ENCODE measurements at regions not wholly inside any gene's neighbourhood (a gene's known extent, or its start where the extent isn't known, plus 50 kb on each side); places are given as distances from the start of the nearest gene placed in this dataset.

- Histone ChIP-seq H3K9me3 (ENCODE audit: low read length) (no peaks in the 10 kb centered on the region), H3K27ac (ENCODE audit: extremely low read length, insufficient read depth, low read length) (no peak overlapping the region), H3K4me2 (ENCODE audit: low read depth, low read length) (no peak overlapping the region), H3K36me3 (replicated peaks in 1 of 2; ENCODE audit: control insufficient read depth in 1 of 2, insufficient read depth in 2 of 2, low read length in 2 of 2) (no peaks in the 10 kb centered on the region), H4K20me1 (ENCODE audit: insufficient read depth, low read length) (no peaks in the 10 kb centered on the region), H3K4me3 (replicated peaks in 1 of 3; ENCODE audit: insufficient read depth in 1 of 3, low read depth in 2 of 3, low read length in 3 of 3) (no peak overlapping the region), H3K27me3 (ENCODE audit: control insufficient read depth in 1 of 2, insufficient read depth in 2 of 2, low read length in 2 of 2) (peaks cover 2 to 38% of the 10 kb centered on the region in 2 experiments; a peak in 4 of 5 replicates), H3K9ac (ENCODE audit: insufficient read depth, low read depth, low read length) (no peak overlapping the region), H3K79me2 (ENCODE audit: insufficient read depth, low read length) (no peaks in the 10 kb centered on the region), H3K4me1 (ENCODE audit: insufficient read depth, low read length) (no peaks in the 10 kb centered on the region), H2AFZ (ENCODE audit: low read length) (no peak overlapping the region)
- ATAC-seq (no peak), FAIRE-seq (no peak), DNase-seq (ENCODE audit: low spot score) (no peak)
- in situ Hi-C loops (cut with HindIII; ENCODE audit: extremely low pct_ligation_motif_present, low pct_unique_long_range_greater_than_20kb) (no loop called here), intact Hi-C loops (cut with micrococcal nuclease; ENCODE audit: unreplicated experiment) (no loop called here)
- 36% methylated on average over 5 of the region's 8 CpGs for WGBS (ENCODE audit: low lambda C conversion rate)
- CTCF ChIA-PET (ENCODE audit: low intra/inter-chr PET ratio, low total read pairs): no interaction called here
- BruUV-seq (replicated peaks): no TSS peak
- no peak for TF ChIP-seq ZNF260 (CRISPR knock-in tag; IDR thresholded peaks at IDR 0.05; ENCODE audit: borderline replicate concordance, low read depth)
- TF ChIP-seq ZNF558 (CRISPR knock-in tag; IDR thresholded peaks at IDR 0.05; ENCODE audit: borderline replicate concordance): no peak
- TF ChIP-seq HNF4A (CRISPR knock-in tag; IDR thresholded peaks at IDR 0.05): no peak
- no peak for TF ChIP-seq TSC22D2 (CRISPR knock-in tag; IDR thresholded peaks at IDR 0.05; ENCODE audit: borderline replicate concordance)
- no peak for TF ChIP-seq GATAD1 (CRISPR knock-in tag; IDR thresholded peaks at IDR 0.05)
- TF ChIP-seq SIX4 (CRISPR knock-in tag; IDR thresholded peaks at IDR 0.05): no peak
- TF ChIP-seq ZNF30 (CRISPR knock-in tag; IDR thresholded peaks at IDR 0.05): no peak
- POLR2A ChIA-PET: no interaction called here
These were observed 67.5 kb upstream of the NECTIN1 start for GRCh38 chr11:119796363-119797060.

- H3K9ac ChIP-seq (ENCODE audit: insufficient read depth, low read depth, low read length): no peak overlapping the region
- ChIA-PET CTCF (ENCODE audit: low intra/inter-chr PET ratio, low total read pairs) (no interaction called here), POLR2A (no interaction called here)
- H3K79me2 ChIP-seq (ENCODE audit: insufficient read depth, low read length): no peaks in the 10 kb centered on the region
- H2AFZ ChIP-seq (ENCODE audit: low read length): no peak overlapping the region
- no TSS peak for BruUV-seq (replicated peaks)
- in situ Hi-C loops (cut with HindIII; ENCODE audit: extremely low pct_ligation_motif_present, low pct_unique_long_range_greater_than_20kb) (no loop called here), intact Hi-C loops (cut with micrococcal nuclease; ENCODE audit: unreplicated experiment) (no loop called here)
- no peaks in the 10 kb centered on the region for H4K20me1 ChIP-seq (ENCODE audit: insufficient read depth, low read length)
- H3K4me1 ChIP-seq (ENCODE audit: insufficient read depth, low read length): no peaks in the 10 kb centered on the region
- H3K9me3 ChIP-seq (ENCODE audit: low read length): no peaks in the 10 kb centered on the region
- DNase-seq (ENCODE audit: low spot score): no peak
- ATAC-seq: no peak
- WGBS (ENCODE audit: low lambda C conversion rate): 52% methylated on average over 4 of the region's 5 CpGs
- H3K36me3 ChIP-seq (replicated peaks in 1 of 2; ENCODE audit: control insufficient read depth in 1 of 2, insufficient read depth in 2 of 2, low read length in 2 of 2): no peaks in the 10 kb centered on the region
- H3K4me2 ChIP-seq (ENCODE audit: low read depth, low read length): no peak overlapping the region
- no peak for FAIRE-seq
- H3K27ac ChIP-seq (ENCODE audit: extremely low read length, insufficient read depth, low read length): no peak overlapping the region
- H3K4me3 ChIP-seq (replicated peaks in 1 of 3; ENCODE audit: insufficient read depth in 1 of 3, low read depth in 2 of 3, low read length in 3 of 3): no peak overlapping the region
- H3K27me3 ChIP-seq (ENCODE audit: control insufficient read depth in 1 of 2, insufficient read depth in 2 of 2, low read length in 2 of 2): peaks cover 4 to 40% of the 10 kb centered on the region in 2 experiments; a peak in 4 of 5 replicates
- TF ChIP-seq EHMT2 (IDR thresholded peaks at IDR 0.05; ENCODE audit: borderline replicate concordance, low read depth, low read length) (no peak), ZNF747 (CRISPR knock-in tag; IDR thresholded peaks at IDR 0.05; ENCODE audit: borderline replicate concordance) (no peak), SIX1 (CRISPR knock-in tag; IDR thresholded peaks at IDR 0.05; ENCODE audit: borderline replicate concordance) (no peak), HOXA9 (CRISPR knock-in tag; IDR thresholded peaks at IDR 0.05; ENCODE audit: borderline replicate concordance) (no peak), NFATC3 (CRISPR knock-in tag; IDR thresholded peaks at IDR 0.05) (no peak), ONECUT2 (CRISPR knock-in tag; IDR thresholded peaks at IDR 0.05) (no peak), ZNF317 (CRISPR knock-in tag; IDR thresholded peaks at IDR 0.05) (no peak), ZNF253 (CRISPR knock-in tag; IDR thresholded peaks at IDR 0.05; ENCODE audit: borderline replicate concordance) (no peak), GPBP1L1 (CRISPR knock-in tag; IDR thresholded peaks at IDR 0.05) (no peak), PRMT3 (CRISPR knock-in tag; IDR thresholded peaks at IDR 0.05; ENCODE audit: borderline replicate concordance, low read depth) (no peak), SYNCRIP (IDR thresholded peaks at IDR 0.05; ENCODE audit: insufficient read depth, low read depth, low read length) (no peak), MYNN (CRISPR knock-in tag; IDR thresholded peaks at IDR 0.05; ENCODE audit: low read depth) (no peak), ZNF589 (CRISPR knock-in tag; conservative IDR thresholded peaks at IDR 0.05) (no peak)
These were observed 66.7 kb upstream of the NECTIN1 start for GRCh38 chr11:119795690-119796089.

Measured in HepG2 (cell line).